Liver (tissue), 8 donors: ENCODE measurements at regions not wholly inside any gene's neighbourhood (a gene's known extent, or its start where the extent isn't known, plus 50 kb on each side); places are given as distances from the start of the nearest gene placed in this dataset.

Experiments used
- DNase-seq: peaks from one replicate; pipeline ENCODE4 v3.0.0-alpha.2; 2017; ENCODE audit warnings: low spot score
- H3K27ac ChIP-seq, 2 donors: one replicate each; pipeline ENCODE4 v1.7.0; 2013; ENCODE audit warnings: inconsistent platforms in 2 of 2, low read length in 2 of 2, control low read depth in 1 of 2, low read depth in 1 of 2, mild to moderate bottlenecking in 1 of 2
- H3K27me3 ChIP-seq, 4 donors: one replicate each; pipeline versions ENCODE4 v1.6.1 to v1.7.0; 2013; ENCODE audit warnings: low read length in 3 of 4, inconsistent platforms in 1 of 4, mild to moderate bottlenecking in 1 of 4, moderate library complexity in 1 of 4; ENCODE audit not compliant: control insufficient read depth in 4 of 4, insufficient read depth in 4 of 4
- H3K36me3 ChIP-seq, 4 donors: one replicate each; pipeline versions ENCODE4 v1.6.1 to v1.7.0; 2013; ENCODE audit warnings: low read length in 3 of 4, mild to moderate bottlenecking in 3 of 4, low read depth in 1 of 4, moderate library complexity in 1 of 4; ENCODE audit not compliant: control insufficient read depth in 4 of 4, insufficient read depth in 3 of 4
- H3K4me1 ChIP-seq, 4 donors: one replicate each; pipeline versions ENCODE4 v1.6.1 to v1.7.0; 2013; ENCODE audit warnings: low read length in 3 of 4, mild to moderate bottlenecking in 3 of 4, moderate library complexity in 1 of 4; ENCODE audit not compliant: control insufficient read depth in 4 of 4, insufficient read depth in 4 of 4
- H3K4me3 ChIP-seq, 3 donors: one replicate each; pipeline versions ENCODE4 v1.6.1 to v1.7.0; 2013; ENCODE audit warnings: low read length in 3 of 3, control low read depth in 1 of 3, low read depth in 1 of 3, mild to moderate bottlenecking in 1 of 3
- H3K9ac ChIP-seq, 2 donors: one replicate each; pipeline ENCODE4 v1.7.0; 2013; ENCODE audit warnings: low read length in 2 of 2, mild to moderate bottlenecking in 2 of 2, moderate library complexity in 2 of 2, control low read depth in 1 of 2, low read depth in 1 of 2
- H3K9me3 ChIP-seq, 4 donors: one replicate each; pipeline versions ENCODE4 v1.6.1 to v1.7.0; 2013; ENCODE audit warnings: low read length in 3 of 4; ENCODE audit not compliant: control insufficient read depth in 4 of 4
- EGR1 ChIP-seq, 2 donors: IDR thresholded peaks; 2 replicates each; pipeline ENCODE4 v1.6.1; 2016 to 2018; ENCODE audit warnings: antibody characterized with exemption in 2 of 2, low read depth in 2 of 2
- FOXA1 ChIP-seq: IDR thresholded peaks from 2 replicates; pipeline ENCODE4 v1.6.1; 2016; ENCODE audit warnings: antibody characterized with exemption
- FOXA2 ChIP-seq: IDR thresholded peaks from 2 replicates; pipeline ENCODE4 v1.6.1; 2016; ENCODE audit warnings: antibody characterized with exemption
- GABPA ChIP-seq, 2 donors: IDR thresholded peaks in 1 of 2; conservative IDR thresholded peaks in 1 of 2; 2 replicates each; pipeline ENCODE4 v1.6.1; 2016; ENCODE audit warnings: antibody characterized with exemption in 2 of 2, mild to moderate bottlenecking in 1 of 2, moderate library complexity in 1 of 2
- HNF4A ChIP-seq, 2 donors: conservative IDR thresholded peaks; 2 replicates each; pipeline ENCODE4 v1.6.1; 2016; ENCODE audit warnings: antibody characterized with exemption in 2 of 2, mild to moderate bottlenecking in 2 of 2
- HNF4G ChIP-seq: IDR thresholded peaks from 2 replicates; pipeline ENCODE4 v1.6.1; 2016; ENCODE audit warnings: antibody characterized with exemption
- NR2F2 ChIP-seq: IDR thresholded peaks from 2 replicates; pipeline ENCODE4 v1.6.1; 2016; ENCODE audit warnings: antibody characterized with exemption
- RXRA ChIP-seq, 2 donors: IDR thresholded peaks; 2 replicates each; pipeline ENCODE4 v1.6.1; 2017 to 2018; ENCODE audit warnings: antibody characterized with exemption in 2 of 2, mild to moderate bottlenecking in 1 of 2
- SP1 ChIP-seq: IDR thresholded peaks from 2 replicates; pipeline ENCODE4 v1.6.1; 2018; ENCODE audit warnings: antibody characterized with exemption, mild to moderate bottlenecking
- TAF1 ChIP-seq: conservative IDR thresholded peaks from 2 replicates; pipeline ENCODE4 v1.6.1; 2016; ENCODE audit warnings: antibody characterized with exemption, mild to moderate bottlenecking
- YY1 ChIP-seq: IDR thresholded peaks from 2 replicates; pipeline ENCODE4 v1.6.1; 2016; ENCODE audit warnings: antibody characterized with exemption, mild to moderate bottlenecking
- WGBS: extraction: QIAGEN DNeasy Blood & Tissue Kit; methylation state at CpG from one replicate; pipeline ENCODE4 v1.1.7; 2013; 5-methylcytosine and 5-hydroxymethylcytosine counted together
- TF ChIP-seq, protein P1 (sequence below): IDR thresholded peaks from 2 replicates; pipeline ENCODE4 v1.6.1; 2016; ENCODE audit warnings: antibody characterized with exemption
- TF ChIP-seq, protein P2 (sequence below): IDR thresholded peaks from 2 replicates; pipeline ENCODE4 v1.6.1; 2016; ENCODE audit warnings: antibody characterized with exemption
- TF ChIP-seq, protein P3 (sequence below): fragments of 150-350 bp; IDR thresholded peaks from 2 replicates; pipeline ENCODE4 v1.5.1; 2017; ENCODE audit warnings: improper control_type of control experiment, low read depth, low read length; ENCODE audit not compliant: missing input control
- TF ChIP-seq, protein P4 (sequence below): IDR thresholded peaks from 2 replicates; pipeline ENCODE4 v1.6.1; 2016; ENCODE audit warnings: antibody characterized with exemption
- TF ChIP-seq, protein P5 (sequence below): IDR thresholded peaks from 2 replicates; pipeline ENCODE4 v1.6.1; 2016; ENCODE audit warnings: antibody characterized with exemption, mild to moderate bottlenecking
- donor health status: healthy.
- donor health status: healthy.
- donor health status: healthy.
- donor health status: healthy.
- donor health status: healthy.

DNA sequence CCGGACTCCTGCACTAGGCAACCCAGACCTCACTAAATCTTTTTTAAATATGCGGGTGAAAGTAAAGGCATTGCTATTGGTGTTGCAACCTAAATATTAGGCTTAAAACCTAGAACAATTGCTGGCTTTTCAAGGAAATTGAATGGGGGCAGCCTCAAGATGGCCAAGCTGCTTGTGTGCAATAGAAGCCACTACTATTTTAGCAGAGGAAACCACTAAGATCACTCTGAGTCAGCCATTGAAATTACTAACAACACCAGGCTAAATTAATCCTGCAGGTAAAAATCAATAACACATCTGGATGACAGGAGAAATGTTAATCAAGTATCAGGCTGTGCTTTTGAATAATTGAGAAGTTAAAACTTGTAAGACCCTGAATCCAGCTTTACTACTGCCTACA, 348.0 kb downstream of the RPS4Y2 start:
- Histone ChIP-seq H3K27me3 (no peaks in the 10 kb centered on the region), H3K36me3 (no peaks in the 10 kb centered on the region), H3K4me1 (no peaks in the 10 kb centered on the region), H3K27ac (no peak overlapping the region), H3K9me3 (no peaks in the 10 kb centered on the region), H3K4me3 (no peak overlapping the region), H3K9ac (no peak overlapping the region)
- TF ChIP-seq HNF4G, result no peak
- no peak for TF ChIP-seq YY1
- no peak for TF ChIP-seq SP1
- TF ChIP-seq, protein P1, sequence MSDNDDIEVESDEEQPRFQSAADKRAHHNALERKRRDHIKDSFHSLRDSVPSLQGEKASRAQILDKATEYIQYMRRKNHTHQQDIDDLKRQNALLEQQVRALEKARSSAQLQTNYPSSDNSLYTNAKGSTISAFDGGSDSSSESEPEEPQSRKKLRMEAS, result no peak
- no peak for TF ChIP-seq TAF1
- no peak for TF ChIP-seq FOXA2
- TF ChIP-seq, protein P2, sequence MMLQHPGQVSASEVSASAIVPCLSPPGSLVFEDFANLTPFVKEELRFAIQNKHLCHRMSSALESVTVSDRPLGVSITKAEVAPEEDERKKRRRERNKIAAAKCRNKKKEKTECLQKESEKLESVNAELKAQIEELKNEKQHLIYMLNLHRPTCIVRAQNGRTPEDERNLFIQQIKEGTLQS, result no peak
- DNase-seq, result no peak
- 85% methylated on average over 2 of the region's 2 CpGs for WGBS

DNA sequence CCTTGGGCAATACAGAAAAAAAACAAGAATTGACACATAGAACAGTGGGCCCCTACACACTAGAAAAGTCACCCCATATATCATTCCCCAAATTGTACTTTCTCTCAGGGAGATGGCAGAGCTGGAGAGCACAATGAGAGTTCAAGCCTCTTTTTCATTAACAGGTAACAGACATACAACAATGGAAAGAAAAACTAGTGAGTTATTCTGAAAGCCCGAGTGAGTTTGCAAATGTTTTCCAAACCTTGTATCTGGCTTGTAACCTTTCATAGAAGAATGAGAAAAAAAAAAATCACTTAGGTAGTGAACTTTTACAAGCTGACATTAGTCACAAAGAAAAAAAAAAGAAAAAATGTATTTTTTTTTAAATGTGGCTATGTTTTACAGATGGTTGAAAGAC, 349.6 kb downstream of the RPS4Y2 start:
- DNase-seq, result no peak

DNA sequence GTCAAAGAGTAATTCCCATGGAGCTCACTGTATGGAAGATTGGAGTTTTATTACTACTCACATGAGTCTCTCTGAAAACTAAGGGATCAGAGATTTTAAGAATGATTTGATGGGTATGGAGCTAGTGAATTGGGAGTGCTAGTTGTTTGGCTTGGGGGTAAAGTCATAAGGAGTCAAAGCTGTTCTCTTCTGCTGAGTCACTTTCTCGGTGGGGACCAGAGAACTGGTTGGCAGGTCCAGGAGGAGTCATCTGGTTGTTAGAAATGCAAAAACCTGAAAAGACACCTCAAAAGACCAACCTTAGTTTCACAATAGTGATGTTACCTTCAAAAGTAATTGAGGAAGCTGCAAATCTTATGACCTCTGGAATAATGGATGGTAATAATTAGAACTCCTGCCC, 355.4 kb downstream of the RPS4Y2 start:
- Histone ChIP-seq H3K4me1 (no peaks in the 10 kb centered on the region), H3K4me3 (no peak overlapping the region), H3K9ac (no peak overlapping the region), H3K27me3 (no peaks in the 10 kb centered on the region), H3K27ac (no peak overlapping the region), H3K36me3 (no peaks in the 10 kb centered on the region), H3K9me3 (no peaks in the 10 kb centered on the region)
- no peak for TF ChIP-seq TAF1
- no peak for TF ChIP-seq RXRA (IDR thresholded peaks at IDR 0.05)
- no peak for TF ChIP-seq SP1
- TF ChIP-seq FOXA2, result no peak
- TF ChIP-seq HNF4G, result no peak
- TF ChIP-seq GABPA (IDR thresholded peaks at IDR 0.05 in 1 of 2, conservative IDR thresholded peaks at IDR 0.05 in 1 of 2), result no peak
- TF ChIP-seq, protein P1, result no peak
- TF ChIP-seq FOXA1, result no peak
- no peak for TF ChIP-seq YY1
- TF ChIP-seq, protein P2, result no peak
- TF ChIP-seq, protein P3, sequence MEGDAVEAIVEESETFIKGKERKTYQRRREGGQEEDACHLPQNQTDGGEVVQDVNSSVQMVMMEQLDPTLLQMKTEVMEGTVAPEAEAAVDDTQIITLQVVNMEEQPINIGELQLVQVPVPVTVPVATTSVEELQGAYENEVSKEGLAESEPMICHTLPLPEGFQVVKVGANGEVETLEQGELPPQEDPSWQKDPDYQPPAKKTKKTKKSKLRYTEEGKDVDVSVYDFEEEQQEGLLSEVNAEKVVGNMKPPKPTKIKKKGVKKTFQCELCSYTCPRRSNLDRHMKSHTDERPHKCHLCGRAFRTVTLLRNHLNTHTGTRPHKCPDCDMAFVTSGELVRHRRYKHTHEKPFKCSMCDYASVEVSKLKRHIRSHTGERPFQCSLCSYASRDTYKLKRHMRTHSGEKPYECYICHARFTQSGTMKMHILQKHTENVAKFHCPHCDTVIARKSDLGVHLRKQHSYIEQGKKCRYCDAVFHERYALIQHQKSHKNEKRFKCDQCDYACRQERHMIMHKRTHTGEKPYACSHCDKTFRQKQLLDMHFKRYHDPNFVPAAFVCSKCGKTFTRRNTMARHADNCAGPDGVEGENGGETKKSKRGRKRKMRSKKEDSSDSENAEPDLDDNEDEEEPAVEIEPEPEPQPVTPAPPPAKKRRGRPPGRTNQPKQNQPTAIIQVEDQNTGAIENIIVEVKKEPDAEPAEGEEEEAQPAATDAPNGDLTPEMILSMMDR, result no peak
- TF ChIP-seq HNF4A (conservative IDR thresholded peaks at IDR 0.05), result no peak
- TF ChIP-seq EGR1 (IDR thresholded peaks at IDR 0.05; ENCODE audit: low read depth in 2 of 2), result no peak
- TF ChIP-seq, protein P4, sequence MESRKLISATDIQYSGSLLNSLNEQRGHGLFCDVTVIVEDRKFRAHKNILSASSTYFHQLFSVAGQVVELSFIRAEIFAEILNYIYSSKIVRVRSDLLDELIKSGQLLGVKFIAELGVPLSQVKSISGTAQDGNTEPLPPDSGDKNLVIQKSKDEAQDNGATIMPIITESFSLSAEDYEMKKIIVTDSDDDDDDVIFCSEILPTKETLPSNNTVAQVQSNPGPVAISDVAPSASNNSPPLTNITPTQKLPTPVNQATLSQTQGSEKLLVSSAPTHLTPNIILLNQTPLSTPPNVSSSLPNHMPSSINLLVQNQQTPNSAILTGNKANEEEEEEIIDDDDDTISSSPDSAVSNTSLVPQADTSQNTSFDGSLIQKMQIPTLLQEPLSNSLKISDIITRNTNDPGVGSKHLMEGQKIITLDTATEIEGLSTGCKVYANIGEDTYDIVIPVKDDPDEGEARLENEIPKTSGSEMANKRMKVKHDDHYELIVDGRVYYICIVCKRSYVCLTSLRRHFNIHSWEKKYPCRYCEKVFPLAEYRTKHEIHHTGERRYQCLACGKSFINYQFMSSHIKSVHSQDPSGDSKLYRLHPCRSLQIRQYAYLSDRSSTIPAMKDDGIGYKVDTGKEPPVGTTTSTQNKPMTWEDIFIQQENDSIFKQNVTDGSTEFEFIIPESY, result no peak
- no peak for TF ChIP-seq NR2F2
- TF ChIP-seq, protein P5, sequence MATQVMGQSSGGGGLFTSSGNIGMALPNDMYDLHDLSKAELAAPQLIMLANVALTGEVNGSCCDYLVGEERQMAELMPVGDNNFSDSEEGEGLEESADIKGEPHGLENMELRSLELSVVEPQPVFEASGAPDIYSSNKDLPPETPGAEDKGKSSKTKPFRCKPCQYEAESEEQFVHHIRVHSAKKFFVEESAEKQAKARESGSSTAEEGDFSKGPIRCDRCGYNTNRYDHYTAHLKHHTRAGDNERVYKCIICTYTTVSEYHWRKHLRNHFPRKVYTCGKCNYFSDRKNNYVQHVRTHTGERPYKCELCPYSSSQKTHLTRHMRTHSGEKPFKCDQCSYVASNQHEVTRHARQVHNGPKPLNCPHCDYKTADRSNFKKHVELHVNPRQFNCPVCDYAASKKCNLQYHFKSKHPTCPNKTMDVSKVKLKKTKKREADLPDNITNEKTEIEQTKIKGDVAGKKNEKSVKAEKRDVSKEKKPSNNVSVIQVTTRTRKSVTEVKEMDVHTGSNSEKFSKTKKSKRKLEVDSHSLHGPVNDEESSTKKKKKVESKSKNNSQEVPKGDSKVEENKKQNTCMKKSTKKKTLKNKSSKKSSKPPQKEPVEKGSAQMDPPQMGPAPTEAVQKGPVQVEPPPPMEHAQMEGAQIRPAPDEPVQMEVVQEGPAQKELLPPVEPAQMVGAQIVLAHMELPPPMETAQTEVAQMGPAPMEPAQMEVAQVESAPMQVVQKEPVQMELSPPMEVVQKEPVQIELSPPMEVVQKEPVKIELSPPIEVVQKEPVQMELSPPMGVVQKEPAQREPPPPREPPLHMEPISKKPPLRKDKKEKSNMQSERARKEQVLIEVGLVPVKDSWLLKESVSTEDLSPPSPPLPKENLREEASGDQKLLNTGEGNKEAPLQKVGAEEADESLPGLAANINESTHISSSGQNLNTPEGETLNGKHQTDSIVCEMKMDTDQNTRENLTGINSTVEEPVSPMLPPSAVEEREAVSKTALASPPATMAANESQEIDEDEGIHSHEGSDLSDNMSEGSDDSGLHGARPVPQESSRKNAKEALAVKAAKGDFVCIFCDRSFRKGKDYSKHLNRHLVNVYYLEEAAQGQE, result no peak
- no peak for DNase-seq
- WGBS, result 81% methylated on average over 1 of the region's 1 CpG

More for the DNA sequence above, 349.6 kb downstream of the RPS4Y2 start:
- H3K9ac ChIP-seq, result no peak overlapping the region
- TF ChIP-seq, protein P1, result no peak
- TF ChIP-seq RXRA (IDR thresholded peaks at IDR 0.05), result no peak
- TF ChIP-seq HNF4G, result no peak
- WGBS, result 70% methylated on average over 1 of the region's 1 CpG
- no peaks in the 10 kb centered on the region for H3K9me3 ChIP-seq
- H3K36me3 ChIP-seq, result no peaks in the 10 kb centered on the region
- no peaks in the 10 kb centered on the region for H3K4me1 ChIP-seq
- H3K27me3 ChIP-seq, result no peaks in the 10 kb centered on the region
- no peak overlapping the region for H3K27ac ChIP-seq
- H3K4me3 ChIP-seq, result no peak overlapping the region
